ENCODE measurements at regions not wholly inside any gene's neighbourhood (a gene's known extent, or its start where the extent isn't known, plus 50 kb on each side); places are given as distances from the start of the nearest gene placed in this dataset.

DNA sequence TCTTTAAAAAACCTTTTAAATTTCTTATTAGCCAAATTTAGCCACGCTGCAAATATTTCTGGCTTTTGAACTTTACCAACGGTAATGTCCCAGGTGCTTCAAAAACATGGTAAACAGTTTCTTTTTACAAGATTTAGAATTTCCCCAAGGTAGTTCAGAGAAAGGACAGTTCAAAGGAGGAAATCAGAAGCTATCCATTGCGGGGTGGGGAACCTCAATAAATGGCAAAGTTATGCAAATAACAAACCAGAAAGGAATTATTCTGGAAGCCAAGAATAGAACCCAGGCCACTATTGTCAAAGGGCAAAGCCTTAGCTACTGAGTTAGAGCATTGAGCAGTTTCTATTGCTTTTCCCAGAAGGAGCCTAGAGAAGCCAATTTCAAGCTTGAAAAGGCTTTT, 62.3 kb downstream of the PDE6H start:
- no peak for TF ChIP-seq ELF4 (IDR thresholded peaks at IDR 0.05)
- no peak for TF ChIP-seq SP1 (IDR thresholded peaks at IDR 0.05)
- TF ChIP-seq FOXM1 (IDR thresholded peaks at IDR 0.05; ENCODE audit: borderline replicate concordance), result no peak
- TF ChIP-seq FOXA1 (IDR thresholded peaks at IDR 0.05), result no peak
- TF ChIP-seq SUZ12 (IDR thresholded peaks at IDR 0.05), result no peak
- no peak for TF ChIP-seq HDGF (IDR thresholded peaks at IDR 0.05; ENCODE audit: borderline replicate concordance)
